ENCODE measurements at regions not wholly inside any gene's neighbourhood (a gene's known extent, or its start where the extent isn't known, plus 50 kb on each side); places are given as distances from the start of the nearest gene placed in this dataset.

DNA sequence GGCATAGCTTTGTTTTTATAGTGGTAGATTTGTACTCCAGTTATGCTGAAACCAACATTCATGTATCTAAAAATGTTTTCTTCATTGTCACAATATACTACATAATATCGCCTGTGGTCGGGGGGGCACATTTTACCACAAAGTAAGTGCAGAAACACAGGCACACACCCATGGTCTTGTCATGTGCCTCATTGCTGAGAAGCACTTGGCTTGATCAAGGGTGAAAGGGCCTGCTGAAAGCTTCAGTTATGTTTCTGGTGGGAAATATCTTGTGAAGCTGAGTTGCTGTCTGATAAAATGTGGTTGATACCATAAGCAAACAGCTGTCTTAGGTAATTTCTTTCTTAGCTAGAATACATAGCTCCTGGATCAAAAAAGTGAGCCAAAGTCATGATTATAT, 393.1 kb downstream of the MAN2A1 start:
- no peaks in the 10 kb centered on the region for H3K4me1 ChIP-seq (ENCODE audit: control insufficient read depth, insufficient read depth, low read length)
- POLR2A ChIA-PET: no interaction called here
- intact Hi-C loops (cut with micrococcal nuclease; ENCODE audit: unreplicated experiment): no loop called here
- CTCF ChIA-PET: no interaction called here
- H3K27ac ChIP-seq (ENCODE audit: low read length): no peak overlapping the region
- in situ Hi-C loops (cut with HindIII; ENCODE audit: low pct_unique_long_range_greater_than_20kb, low sequenced_read_pairs): no loop called here
- no peaks in the 10 kb centered on the region for H3K9me3 ChIP-seq (ENCODE audit: control insufficient read depth, insufficient read depth, low read depth, low read length)
- no peaks in the 10 kb centered on the region for H3K27me3 ChIP-seq (ENCODE audit: control insufficient read depth, insufficient read depth, low read length)
- ATAC-seq: no peak
- H3K4me3 ChIP-seq (ENCODE audit: low read depth in 2 of 2, low read length in 2 of 2): no peak overlapping the region
- DNase-seq (ENCODE audit: low read depth, low spot score): no peak
- BruUV-seq (replicated peaks): no TSS peak
- H3K36me3 ChIP-seq (ENCODE audit: control insufficient read depth, insufficient read depth, low read length): no peaks in the 10 kb centered on the region
- TF ChIP-seq, protein P1, sequence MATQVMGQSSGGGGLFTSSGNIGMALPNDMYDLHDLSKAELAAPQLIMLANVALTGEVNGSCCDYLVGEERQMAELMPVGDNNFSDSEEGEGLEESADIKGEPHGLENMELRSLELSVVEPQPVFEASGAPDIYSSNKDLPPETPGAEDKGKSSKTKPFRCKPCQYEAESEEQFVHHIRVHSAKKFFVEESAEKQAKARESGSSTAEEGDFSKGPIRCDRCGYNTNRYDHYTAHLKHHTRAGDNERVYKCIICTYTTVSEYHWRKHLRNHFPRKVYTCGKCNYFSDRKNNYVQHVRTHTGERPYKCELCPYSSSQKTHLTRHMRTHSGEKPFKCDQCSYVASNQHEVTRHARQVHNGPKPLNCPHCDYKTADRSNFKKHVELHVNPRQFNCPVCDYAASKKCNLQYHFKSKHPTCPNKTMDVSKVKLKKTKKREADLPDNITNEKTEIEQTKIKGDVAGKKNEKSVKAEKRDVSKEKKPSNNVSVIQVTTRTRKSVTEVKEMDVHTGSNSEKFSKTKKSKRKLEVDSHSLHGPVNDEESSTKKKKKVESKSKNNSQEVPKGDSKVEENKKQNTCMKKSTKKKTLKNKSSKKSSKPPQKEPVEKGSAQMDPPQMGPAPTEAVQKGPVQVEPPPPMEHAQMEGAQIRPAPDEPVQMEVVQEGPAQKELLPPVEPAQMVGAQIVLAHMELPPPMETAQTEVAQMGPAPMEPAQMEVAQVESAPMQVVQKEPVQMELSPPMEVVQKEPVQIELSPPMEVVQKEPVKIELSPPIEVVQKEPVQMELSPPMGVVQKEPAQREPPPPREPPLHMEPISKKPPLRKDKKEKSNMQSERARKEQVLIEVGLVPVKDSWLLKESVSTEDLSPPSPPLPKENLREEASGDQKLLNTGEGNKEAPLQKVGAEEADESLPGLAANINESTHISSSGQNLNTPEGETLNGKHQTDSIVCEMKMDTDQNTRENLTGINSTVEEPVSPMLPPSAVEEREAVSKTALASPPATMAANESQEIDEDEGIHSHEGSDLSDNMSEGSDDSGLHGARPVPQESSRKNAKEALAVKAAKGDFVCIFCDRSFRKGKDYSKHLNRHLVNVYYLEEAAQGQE (IDR thresholded peaks at IDR 0.05; ENCODE audit: insufficient read depth in 1 of 2, low read depth in 2 of 2, low read length in 1 of 2): no peak
- TF ChIP-seq, protein P2, sequence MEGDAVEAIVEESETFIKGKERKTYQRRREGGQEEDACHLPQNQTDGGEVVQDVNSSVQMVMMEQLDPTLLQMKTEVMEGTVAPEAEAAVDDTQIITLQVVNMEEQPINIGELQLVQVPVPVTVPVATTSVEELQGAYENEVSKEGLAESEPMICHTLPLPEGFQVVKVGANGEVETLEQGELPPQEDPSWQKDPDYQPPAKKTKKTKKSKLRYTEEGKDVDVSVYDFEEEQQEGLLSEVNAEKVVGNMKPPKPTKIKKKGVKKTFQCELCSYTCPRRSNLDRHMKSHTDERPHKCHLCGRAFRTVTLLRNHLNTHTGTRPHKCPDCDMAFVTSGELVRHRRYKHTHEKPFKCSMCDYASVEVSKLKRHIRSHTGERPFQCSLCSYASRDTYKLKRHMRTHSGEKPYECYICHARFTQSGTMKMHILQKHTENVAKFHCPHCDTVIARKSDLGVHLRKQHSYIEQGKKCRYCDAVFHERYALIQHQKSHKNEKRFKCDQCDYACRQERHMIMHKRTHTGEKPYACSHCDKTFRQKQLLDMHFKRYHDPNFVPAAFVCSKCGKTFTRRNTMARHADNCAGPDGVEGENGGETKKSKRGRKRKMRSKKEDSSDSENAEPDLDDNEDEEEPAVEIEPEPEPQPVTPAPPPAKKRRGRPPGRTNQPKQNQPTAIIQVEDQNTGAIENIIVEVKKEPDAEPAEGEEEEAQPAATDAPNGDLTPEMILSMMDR (IDR thresholded peaks at IDR 0.05): no peak
- TF ChIP-seq TCF7L2 (IDR thresholded peaks at IDR 0.05; ENCODE audit: low read depth, low read length) (no peak), SIN3A (IDR thresholded peaks at IDR 0.05; ENCODE audit: borderline replicate concordance, insufficient read depth, low read depth, low read length) (no peak), POLR2AphosphoS5 (IDR thresholded peaks at IDR 0.05; ENCODE audit: low read depth, low read length) (no peak)

DNA sequence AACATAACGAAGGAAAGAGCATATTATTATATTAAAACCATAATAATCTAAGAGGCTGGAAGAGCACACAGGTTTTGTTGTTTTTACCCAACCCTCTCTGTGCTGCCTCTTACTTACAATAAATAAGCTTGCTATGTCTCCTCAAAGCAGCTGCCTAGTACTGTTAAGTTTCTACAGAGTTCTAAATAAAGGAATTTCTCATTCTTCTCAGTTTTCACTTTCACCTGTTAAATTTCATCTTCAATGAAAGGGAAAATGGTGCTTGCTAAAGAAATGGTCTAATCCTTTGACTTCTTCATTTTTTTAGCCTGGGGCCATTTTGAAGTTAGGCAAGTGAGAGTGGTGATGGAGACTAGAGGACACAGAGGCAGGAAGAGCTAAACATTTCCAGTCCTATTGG, 396.1 kb downstream of the MAN2A1 start:
- H3K36me3 ChIP-seq (ENCODE audit: control insufficient read depth, insufficient read depth, low read length): no peaks in the 10 kb centered on the region
- no peaks in the 10 kb centered on the region for H3K9me3 ChIP-seq (ENCODE audit: control insufficient read depth, insufficient read depth, low read depth, low read length)
- no peaks in the 10 kb centered on the region for H3K4me1 ChIP-seq (ENCODE audit: control insufficient read depth, insufficient read depth, low read length)
- H3K4me3 ChIP-seq (ENCODE audit: low read depth in 2 of 2, low read length in 2 of 2): no peak overlapping the region
- POLR2A ChIA-PET: no interaction called here
- TF ChIP-seq SIN3A (IDR thresholded peaks at IDR 0.05; ENCODE audit: borderline replicate concordance, insufficient read depth, low read depth, low read length): no peak
- no peak for TF ChIP-seq POLR2AphosphoS5 (IDR thresholded peaks at IDR 0.05; ENCODE audit: low read depth, low read length)
- TF ChIP-seq, protein P2 (IDR thresholded peaks at IDR 0.05): no peak
- no peak for TF ChIP-seq TCF7L2 (IDR thresholded peaks at IDR 0.05; ENCODE audit: low read depth, low read length)
- TF ChIP-seq, protein P1 (IDR thresholded peaks at IDR 0.05; ENCODE audit: insufficient read depth in 1 of 2, low read depth in 2 of 2, low read length in 1 of 2): no peak
- intact Hi-C loops (cut with micrococcal nuclease; ENCODE audit: unreplicated experiment) (no loop called here), in situ Hi-C loops (cut with HindIII; ENCODE audit: low pct_unique_long_range_greater_than_20kb, low sequenced_read_pairs) (no loop called here)
- ATAC-seq (no peak), DNase-seq (ENCODE audit: low read depth, low spot score) (no peak)
- no peaks in the 10 kb centered on the region for H3K27me3 ChIP-seq (ENCODE audit: control insufficient read depth, insufficient read depth, low read length)
- BruUV-seq (replicated peaks): no TSS peak
- no peak overlapping the region for H3K27ac ChIP-seq (ENCODE audit: low read length)
- CTCF ChIA-PET: no interaction called here

Data from Panc1 (cell line).